Epithelial cell of proximal tubule (primary cell): ENCODE measurements at regions not wholly inside any gene's neighbourhood (a gene's known extent, or its start where the extent isn't known, plus 50 kb on each side); places are given as distances from the start of the nearest gene placed in this dataset.

Source experiments
- DNase-seq: peaks from one replicate; pipeline ENCODE4 v3.0.0-alpha.2; 2011; ENCODE audit warnings: low read depth
- H3K4me3 ChIP-seq: 2 replicates; pipeline ENCODE4 v1.5.1; 2011; ENCODE audit warnings: low read depth, mild to moderate bottlenecking, low read length
- CTCF ChIP-seq: conservative IDR thresholded peaks from 2 replicates; pipeline ENCODE4 v1.5.1; 2012; ENCODE audit warnings: low read depth, mild to moderate bottlenecking, low read length

GRCh38 chr5:2914981-2915484, 163.6 kb upstream of the IRX2 start:
- no peak for TF ChIP-seq CTCF
- no peak for DNase-seq
- H3K4me3 ChIP-seq: no peak overlapping the region

- no peak for TF ChIP-seq CTCF
- no peak for DNase-seq
- H3K4me3 ChIP-seq: no peak overlapping the region
Measured at GRCh38 chr5:2914022-2914661, 162.7 kb upstream of the IRX2 start.

GRCh38 chr5:2913281-2913680, 161.8 kb upstream of the IRX2 start:
- DNase-seq: no peak
- H3K4me3 ChIP-seq: no peak overlapping the region
- no peak for TF ChIP-seq CTCF

- DNase-seq: no peak
- no peak overlapping the region for H3K4me3 ChIP-seq
- no peak for TF ChIP-seq CTCF
Measured at GRCh38 chr5:2912741-2913140, 161.3 kb upstream of the IRX2 start.

GRCh38 chr5:2910401-2911175, 159.1 kb upstream of the IRX2 start:
- no peak overlapping the region for H3K4me3 ChIP-seq

GRCh38 chr5:2909035-2909434, 157.6 kb upstream of the IRX2 start:
- no peak overlapping the region for H3K4me3 ChIP-seq
- no peak for DNase-seq
- TF ChIP-seq CTCF: no peak

More at GRCh38 chr5:2910401-2911175, 159.1 kb upstream of the IRX2 start:
- no peak for DNase-seq
- no peak for TF ChIP-seq CTCF

GRCh38 chr5:2908086-2908485, 156.6 kb upstream of the IRX2 start:
- TF ChIP-seq CTCF: no peak
- DNase-seq: no peak
- no peak overlapping the region for H3K4me3 ChIP-seq
